B cell (primary cell): ENCODE measurements at regions not wholly inside any gene's neighbourhood (a gene's known extent, or its start where the extent isn't known, plus 50 kb on each side); places are given as distances from the start of the nearest gene placed in this dataset.

Experiments used
- EZH2 ChIP-seq: IDR thresholded peaks from 2 replicates; pipeline ENCODE4 v1.6.1; 2012; ENCODE audit warnings: borderline replicate concordance, low read depth, mild to moderate bottlenecking, moderate library complexity, low read length; ENCODE audit not compliant: insufficient read depth, poor library complexity, severe bottlenecking
- TF ChIP-seq, protein P1 (sequence below): fragments of 200-600 bp; IDR thresholded peaks from one replicate; pipeline ENCODE4 v1.8.0; 2022; ENCODE audit warnings: antibody characterized with exemption, mild to moderate bottlenecking

DNA sequence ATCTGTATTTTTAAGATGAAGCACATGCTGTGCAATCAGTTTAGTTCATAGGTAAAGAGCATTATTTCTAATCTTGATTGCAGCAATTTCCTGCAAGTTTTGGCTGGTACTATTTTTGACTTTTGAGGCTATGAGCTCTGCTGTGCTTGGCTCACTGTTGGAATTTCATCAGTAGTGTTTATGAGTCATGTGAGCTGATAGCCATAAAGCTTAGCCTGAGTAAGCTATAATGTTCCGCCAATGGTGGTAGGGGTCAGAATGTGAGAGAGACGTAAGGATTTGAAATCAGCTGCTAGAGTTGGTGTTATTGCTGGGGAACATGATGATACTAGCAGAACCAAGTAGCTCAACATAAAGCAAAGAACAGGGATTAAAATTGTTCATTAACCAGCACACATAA is 590.9 kb upstream of the GNPDA2 start:
- TF ChIP-seq, protein P1, sequence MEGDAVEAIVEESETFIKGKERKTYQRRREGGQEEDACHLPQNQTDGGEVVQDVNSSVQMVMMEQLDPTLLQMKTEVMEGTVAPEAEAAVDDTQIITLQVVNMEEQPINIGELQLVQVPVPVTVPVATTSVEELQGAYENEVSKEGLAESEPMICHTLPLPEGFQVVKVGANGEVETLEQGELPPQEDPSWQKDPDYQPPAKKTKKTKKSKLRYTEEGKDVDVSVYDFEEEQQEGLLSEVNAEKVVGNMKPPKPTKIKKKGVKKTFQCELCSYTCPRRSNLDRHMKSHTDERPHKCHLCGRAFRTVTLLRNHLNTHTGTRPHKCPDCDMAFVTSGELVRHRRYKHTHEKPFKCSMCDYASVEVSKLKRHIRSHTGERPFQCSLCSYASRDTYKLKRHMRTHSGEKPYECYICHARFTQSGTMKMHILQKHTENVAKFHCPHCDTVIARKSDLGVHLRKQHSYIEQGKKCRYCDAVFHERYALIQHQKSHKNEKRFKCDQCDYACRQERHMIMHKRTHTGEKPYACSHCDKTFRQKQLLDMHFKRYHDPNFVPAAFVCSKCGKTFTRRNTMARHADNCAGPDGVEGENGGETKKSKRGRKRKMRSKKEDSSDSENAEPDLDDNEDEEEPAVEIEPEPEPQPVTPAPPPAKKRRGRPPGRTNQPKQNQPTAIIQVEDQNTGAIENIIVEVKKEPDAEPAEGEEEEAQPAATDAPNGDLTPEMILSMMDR: no peak
- no peak for TF ChIP-seq EZH2
